ENCODE measurements at regions not wholly inside any gene's neighbourhood (a gene's known extent, or its start where the extent isn't known, plus 50 kb on each side); places are given as distances from the start of the nearest gene placed in this dataset.

GRCh38 chr14:87794561-87794960 is 198.4 kb downstream of the GALC start:
- TF ChIP-seq CTCF (IDR thresholded peaks at IDR 0.05): no peak
- no peak for TF ChIP-seq TCF7L2 (IDR thresholded peaks at IDR 0.05; ENCODE audit: low read depth, low read length)
- TF ChIP-seq, protein P1, sequence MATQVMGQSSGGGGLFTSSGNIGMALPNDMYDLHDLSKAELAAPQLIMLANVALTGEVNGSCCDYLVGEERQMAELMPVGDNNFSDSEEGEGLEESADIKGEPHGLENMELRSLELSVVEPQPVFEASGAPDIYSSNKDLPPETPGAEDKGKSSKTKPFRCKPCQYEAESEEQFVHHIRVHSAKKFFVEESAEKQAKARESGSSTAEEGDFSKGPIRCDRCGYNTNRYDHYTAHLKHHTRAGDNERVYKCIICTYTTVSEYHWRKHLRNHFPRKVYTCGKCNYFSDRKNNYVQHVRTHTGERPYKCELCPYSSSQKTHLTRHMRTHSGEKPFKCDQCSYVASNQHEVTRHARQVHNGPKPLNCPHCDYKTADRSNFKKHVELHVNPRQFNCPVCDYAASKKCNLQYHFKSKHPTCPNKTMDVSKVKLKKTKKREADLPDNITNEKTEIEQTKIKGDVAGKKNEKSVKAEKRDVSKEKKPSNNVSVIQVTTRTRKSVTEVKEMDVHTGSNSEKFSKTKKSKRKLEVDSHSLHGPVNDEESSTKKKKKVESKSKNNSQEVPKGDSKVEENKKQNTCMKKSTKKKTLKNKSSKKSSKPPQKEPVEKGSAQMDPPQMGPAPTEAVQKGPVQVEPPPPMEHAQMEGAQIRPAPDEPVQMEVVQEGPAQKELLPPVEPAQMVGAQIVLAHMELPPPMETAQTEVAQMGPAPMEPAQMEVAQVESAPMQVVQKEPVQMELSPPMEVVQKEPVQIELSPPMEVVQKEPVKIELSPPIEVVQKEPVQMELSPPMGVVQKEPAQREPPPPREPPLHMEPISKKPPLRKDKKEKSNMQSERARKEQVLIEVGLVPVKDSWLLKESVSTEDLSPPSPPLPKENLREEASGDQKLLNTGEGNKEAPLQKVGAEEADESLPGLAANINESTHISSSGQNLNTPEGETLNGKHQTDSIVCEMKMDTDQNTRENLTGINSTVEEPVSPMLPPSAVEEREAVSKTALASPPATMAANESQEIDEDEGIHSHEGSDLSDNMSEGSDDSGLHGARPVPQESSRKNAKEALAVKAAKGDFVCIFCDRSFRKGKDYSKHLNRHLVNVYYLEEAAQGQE (IDR thresholded peaks at IDR 0.05; ENCODE audit: insufficient read depth in 1 of 2, low read depth in 2 of 2, low read length in 1 of 2): no peak
- no peak for TF ChIP-seq POLR2AphosphoS5 (IDR thresholded peaks at IDR 0.05; ENCODE audit: low read depth, low read length)

All from Panc1 (cell line).